ENCODE measurements at regions not wholly inside any gene's neighbourhood (a gene's known extent, or its start where the extent isn't known, plus 50 kb on each side); places are given as distances from the start of the nearest gene placed in this dataset.

DNA sequence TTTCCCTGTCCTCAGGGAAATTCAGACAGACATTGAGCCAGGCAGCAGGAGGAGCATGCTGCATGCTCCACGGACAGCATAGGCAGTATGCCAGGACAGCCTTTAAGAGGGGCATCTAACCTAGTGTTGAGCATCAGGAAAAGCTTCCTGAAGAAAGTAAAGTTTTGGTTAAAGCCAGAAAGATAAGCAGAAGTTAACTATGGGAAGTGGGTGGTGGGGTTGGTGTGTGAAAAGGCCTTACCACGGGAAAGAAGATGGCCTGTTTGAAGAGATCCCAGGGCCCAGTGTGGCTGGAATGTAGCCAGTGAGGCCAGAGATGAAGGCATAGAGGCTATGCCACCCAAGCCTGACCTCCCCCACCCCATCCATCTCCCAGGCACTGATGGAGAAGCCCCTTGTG is 102.4 kb upstream of the PLXNA4 start:
- no peak for TF ChIP-seq CTCF (IDR thresholded peaks at IDR 0.05; ENCODE audit: low read length)
- TF ChIP-seq EZH2 (IDR thresholded peaks at IDR 0.05; ENCODE audit: borderline replicate concordance, low read length), result no peak

All from OCI-LY1 (cell line).